ENCODE measurements at regions not wholly inside any gene's neighbourhood (a gene's known extent, or its start where the extent isn't known, plus 50 kb on each side); places are given as distances from the start of the nearest gene placed in this dataset.

DNA sequence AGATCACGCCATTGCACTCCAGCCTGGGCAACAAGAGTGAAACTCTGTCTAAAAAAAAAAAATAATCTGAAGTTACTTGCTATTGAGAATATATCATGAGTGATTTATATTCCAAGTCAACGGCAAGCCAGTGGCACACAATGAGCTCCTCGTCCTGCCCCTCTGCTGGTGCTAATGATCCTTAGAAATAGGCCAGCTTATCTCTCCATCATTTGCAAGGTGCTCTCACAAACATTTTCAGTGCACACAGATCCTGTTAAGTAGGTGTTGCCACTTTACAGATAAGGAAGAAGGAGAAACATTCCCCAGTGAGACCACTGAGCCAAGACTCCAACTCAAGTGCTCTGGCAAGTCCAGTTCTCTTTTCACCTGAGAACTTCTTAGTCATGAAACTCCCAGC lies 91.3 kb upstream of the GPR45 start:
- TF ChIP-seq CTCF (conservative IDR thresholded peaks at IDR 0.05; ENCODE audit: low read depth): no peak
- H3K27ac ChIP-seq: no peak overlapping the region
- ChIA-PET POLR2A (ENCODE audit: low non-redundant PET) (no interaction called here), CTCF (interaction anchor here (0.9 to 1.2 kb wide), 2 partner anchors 24 to 597 kb away, joined by 4 to 5 read pairs; no protein-coding TSS in a partner anchor)
- DNase-seq (ENCODE audit: low spot score): no peak

- POLR2A ChIA-PET (ENCODE audit: low non-redundant PET): no interaction called here
- DNase-seq (ENCODE audit: low spot score): no peak
- CTCF ChIA-PET: interaction anchor here (0.7 kb wide), 1 partner anchor 1333 kb away, joined by 5 read pairs; no protein-coding TSS in a partner anchor
- TF ChIP-seq CTCF (conservative IDR thresholded peaks at IDR 0.05; ENCODE audit: low read depth): no peak
- no peak overlapping the region for H3K27ac ChIP-seq
Measured at GRCh38 chr2:105154119-105154818, 87.3 kb upstream of the GPR45 start.

DNA sequence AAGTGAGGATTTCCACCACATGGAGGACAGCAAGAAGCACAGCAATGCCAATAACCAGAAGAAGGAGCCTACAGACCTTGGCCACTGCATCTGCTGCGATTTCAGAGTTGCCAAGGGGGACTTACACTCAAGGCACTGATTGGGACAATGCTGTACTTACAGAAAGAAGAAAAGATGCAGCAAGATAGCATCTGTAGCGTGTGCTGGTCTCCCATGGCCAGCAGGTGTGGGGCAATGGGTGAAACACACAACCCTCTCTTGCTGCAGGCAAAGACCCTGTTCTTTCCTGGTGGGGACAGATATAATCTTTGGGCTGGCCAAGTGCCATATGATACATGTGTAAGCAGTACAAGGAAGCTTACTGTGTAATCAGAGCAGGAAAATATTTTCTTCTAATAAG lies 85.4 kb upstream of the GPR45 start:
- ChIA-PET POLR2A (ENCODE audit: low non-redundant PET) (no interaction called here), CTCF (no interaction called here)
- no peak overlapping the region for H3K27ac ChIP-seq
- no peak for TF ChIP-seq CTCF (conservative IDR thresholded peaks at IDR 0.05; ENCODE audit: low read depth)
- DNase-seq (ENCODE audit: low spot score): no peak

- H3K27ac ChIP-seq: no peak overlapping the region
- TF ChIP-seq CTCF (conservative IDR thresholded peaks at IDR 0.05; ENCODE audit: low read depth): no peak
- CTCF ChIA-PET: interaction anchor here (0.6 kb wide), 1 partner anchor 13 kb away, joined by 3 read pairs; no protein-coding TSS in a partner anchor
- POLR2A ChIA-PET (ENCODE audit: low non-redundant PET): no interaction called here
- no peak for DNase-seq (ENCODE audit: low spot score)
Measured at GRCh38 chr2:105158002-105158401, 83.5 kb upstream of the GPR45 start.

DNA sequence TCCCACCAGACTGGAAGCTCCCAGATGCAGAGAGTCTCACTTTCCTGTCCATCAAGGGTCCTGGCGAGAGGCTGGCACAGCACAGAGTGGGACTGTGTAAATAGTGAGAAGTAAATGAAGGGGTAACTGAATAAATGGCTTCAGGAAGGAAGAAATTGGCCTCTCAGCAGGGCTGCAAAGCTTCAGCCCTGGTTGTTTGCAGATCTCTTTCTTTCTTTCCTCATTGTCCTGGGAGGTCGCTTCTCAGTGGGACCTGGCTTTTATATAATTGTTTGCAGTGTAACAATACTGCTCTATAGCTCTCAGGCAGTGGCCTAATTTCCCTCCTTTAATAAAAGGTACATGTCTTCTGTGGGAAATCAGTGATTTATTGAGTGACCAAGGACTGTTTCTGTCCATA lies 74.9 kb upstream of the GPR45 start:
- POLR2A ChIA-PET (ENCODE audit: low non-redundant PET): no interaction called here
- TF ChIP-seq CTCF (conservative IDR thresholded peaks at IDR 0.05; ENCODE audit: low read depth): no peak
- CTCF ChIA-PET: interaction anchor here (0.6 kb wide), 1 partner anchor 1469 kb away, joined by 3 read pairs; no protein-coding TSS in a partner anchor
- H3K27ac ChIP-seq: no peak overlapping the region
- no peak for DNase-seq (ENCODE audit: low spot score)

DNA sequence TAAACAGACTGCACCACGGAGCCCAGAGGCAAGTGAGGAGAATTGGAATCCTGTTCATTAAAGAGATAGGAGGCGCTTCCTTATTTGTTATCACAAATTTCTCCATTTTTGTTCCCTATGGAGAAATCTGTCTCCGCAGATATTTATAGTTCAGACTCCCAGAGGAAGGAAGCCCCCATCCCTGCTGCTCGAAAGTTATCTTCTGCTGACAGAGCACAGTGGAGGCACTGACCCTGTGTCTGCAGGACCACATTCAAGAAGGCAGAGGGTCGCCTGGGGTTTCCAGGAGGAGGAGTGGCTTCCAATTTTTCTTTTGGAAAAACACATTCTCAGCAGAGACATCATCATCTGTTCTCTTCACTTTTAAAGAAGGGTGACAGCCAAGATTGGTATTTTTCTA lies 73.0 kb upstream of the GPR45 start:
- ChIA-PET POLR2A (ENCODE audit: low non-redundant PET) (no interaction called here), CTCF (no interaction called here)
- no peak for TF ChIP-seq CTCF (conservative IDR thresholded peaks at IDR 0.05; ENCODE audit: low read depth)
- DNase-seq (ENCODE audit: low spot score): no peak
- no peak overlapping the region for H3K27ac ChIP-seq
